ENCODE measurements at regions not wholly inside any gene's neighbourhood (a gene's known extent, or its start where the extent isn't known, plus 50 kb on each side); places are given as distances from the start of the nearest gene placed in this dataset.
"Not testable (repeated sequence)": the region's sequence is repeated elsewhere in the genome, so short reads cannot be mapped to it uniquely, and the experiment has no call there.

DNA sequence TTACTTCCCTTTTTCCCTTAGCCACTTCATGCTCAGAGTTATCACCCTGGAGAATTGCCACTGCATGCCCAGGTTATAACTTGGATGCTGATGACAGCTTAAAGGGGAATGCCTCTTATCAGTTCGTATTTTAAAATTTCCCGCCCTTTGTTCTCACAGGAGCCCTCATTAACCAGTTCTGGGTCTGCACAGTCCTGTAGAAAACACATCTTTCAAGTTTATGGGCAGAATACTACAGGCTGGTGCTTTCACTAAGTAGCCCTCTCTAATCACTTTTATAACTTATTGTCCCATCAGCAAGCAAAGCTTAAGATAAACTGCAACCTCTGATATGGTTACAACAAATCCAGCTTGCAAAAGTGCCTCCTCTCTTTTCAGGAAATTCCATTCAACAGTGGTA lies 587.3 kb upstream of the UBE2E2 start:
- no peak for DNase-seq

- no peak for DNase-seq
Measured at GRCh38 chr3:22617372-22617771, 585.8 kb upstream of the UBE2E2 start.

DNA sequence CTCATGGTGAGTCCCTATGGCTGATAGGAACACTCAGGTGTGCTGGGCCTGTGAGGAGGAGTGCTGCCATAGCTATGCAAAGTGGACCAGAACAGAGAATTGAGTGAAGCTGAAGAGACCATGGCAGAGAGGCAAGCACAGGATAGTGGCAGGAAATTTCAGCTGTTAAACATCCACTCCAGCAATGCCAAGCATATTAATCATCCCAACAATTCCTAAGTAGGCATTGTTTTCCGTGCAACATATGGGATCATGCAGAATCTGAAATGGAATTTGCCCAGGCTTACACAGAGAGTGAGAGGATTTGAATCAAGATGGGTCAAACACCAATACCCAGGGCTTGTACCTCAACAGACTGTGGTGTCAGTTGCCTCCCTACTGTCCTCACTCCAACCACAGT lies 582.6 kb upstream of the UBE2E2 start:
- no peak for DNase-seq

DNA sequence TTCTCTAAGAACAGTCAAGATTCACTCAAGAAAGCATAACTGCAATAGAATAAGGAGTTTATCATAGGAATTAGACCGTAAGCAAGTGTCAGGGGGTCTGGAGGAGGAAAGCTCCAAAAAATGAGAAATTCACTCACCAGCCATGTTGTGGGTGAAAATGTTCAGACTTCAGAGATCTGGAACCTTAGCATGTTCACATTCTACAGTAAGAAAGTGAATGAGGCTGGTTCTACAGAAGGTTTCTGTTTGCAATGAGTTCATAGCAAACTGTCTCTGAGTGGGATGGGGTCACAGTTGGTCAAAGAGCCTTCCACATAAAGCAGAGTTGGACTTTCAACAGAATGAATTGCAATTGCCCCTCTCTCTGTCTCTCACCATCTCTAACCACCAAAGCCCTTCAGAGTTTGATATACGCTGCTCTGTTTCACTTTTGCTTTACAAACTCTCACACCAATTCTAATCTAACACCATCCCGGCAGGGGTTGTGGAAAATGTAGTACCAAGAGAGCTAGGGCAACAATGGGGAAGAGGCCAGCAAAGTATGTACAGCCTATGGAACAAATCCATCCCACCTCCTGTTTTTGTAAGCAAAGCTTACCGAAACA lies 581.8 kb upstream of the UBE2E2 start:
- no peak for DNase-seq

GRCh38 chr3:22627993-22628499 lies 575.1 kb upstream of the UBE2E2 start:
- DNase-seq: no peak

DNA sequence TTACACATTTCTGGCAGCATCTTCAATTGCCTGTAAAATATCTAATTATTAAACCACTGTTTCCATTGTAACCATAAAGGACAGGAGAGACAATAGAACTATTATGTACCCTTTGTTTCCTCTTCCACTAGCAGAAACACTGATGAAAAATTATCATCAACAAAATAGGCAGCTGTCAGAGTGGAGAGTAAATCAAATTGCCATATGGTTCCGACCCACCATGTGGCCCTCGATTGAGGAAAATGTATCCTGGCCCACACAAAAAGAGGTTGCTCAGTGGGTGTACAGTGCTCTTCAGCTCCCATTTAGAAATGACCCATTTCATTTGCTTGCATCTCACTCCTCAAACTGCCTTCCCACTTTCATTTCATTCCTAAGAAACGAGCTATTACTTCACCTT lies 570.6 kb upstream of the UBE2E2 start:
- no peak for DNase-seq

- DNase-seq: peak; percentile 72 to 82 (median 76)
Measured at GRCh38 chr3:22634433-22634832, 568.7 kb upstream of the UBE2E2 start.

DNA sequence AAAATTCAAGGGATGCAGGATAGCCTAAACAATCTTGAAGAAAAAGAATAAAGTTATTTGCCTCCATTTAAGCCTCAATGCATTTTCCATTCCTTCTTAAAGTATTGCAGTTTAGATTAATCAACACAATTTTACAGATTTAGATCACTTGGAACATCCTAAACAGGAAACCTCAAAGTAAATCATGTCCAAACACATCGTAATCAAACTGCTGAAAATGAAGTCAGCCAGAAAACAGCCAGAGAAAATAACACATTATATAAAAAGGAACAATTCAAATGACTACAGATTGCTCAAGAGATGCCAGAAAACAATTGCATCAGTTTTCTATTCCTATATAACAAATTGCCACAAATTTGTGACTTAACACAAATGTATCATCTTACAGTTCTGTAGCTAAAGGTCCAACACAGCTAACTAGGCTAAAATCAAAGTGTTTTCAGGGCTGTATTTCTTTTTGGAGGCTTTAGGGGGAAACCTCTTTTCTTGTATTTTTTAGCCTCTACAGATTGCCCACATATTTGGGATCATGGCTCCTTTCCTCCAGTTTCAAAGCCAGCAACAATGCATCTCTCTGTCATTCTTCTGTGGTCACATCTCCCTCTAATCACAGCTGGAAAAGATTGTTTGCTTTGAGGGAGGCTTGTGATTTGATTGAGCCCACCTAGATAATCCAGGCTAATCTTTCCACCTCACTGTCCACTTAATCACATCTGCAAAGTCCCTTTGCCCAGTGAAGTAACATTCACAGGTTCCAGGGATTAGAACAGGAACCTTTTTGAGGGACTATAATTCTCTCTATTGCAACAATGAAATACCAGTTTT lies 543.3 kb upstream of the UBE2E2 start:
- DNase-seq: peak in 2 of 3 donors; percentile 1 to 7

DNA sequence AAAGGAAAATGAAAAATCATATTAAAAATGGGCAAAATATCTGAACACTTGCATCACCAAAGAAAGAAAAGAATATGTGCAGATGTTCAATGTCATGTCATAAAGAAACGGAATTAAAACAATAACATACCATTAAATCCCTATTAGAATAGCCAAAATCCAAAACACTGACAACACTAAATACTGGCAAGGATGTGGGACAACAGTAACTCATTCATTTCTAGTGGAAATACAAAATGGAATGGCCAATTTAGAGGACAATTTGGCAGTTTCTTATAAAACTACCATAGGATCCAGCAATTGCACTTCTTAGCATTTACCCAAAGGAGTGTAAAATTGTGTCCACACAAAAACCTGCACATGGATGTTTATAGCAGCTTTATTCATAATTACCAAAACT lies 542.5 kb upstream of the UBE2E2 start:
- DNase-seq: no peak

DNA sequence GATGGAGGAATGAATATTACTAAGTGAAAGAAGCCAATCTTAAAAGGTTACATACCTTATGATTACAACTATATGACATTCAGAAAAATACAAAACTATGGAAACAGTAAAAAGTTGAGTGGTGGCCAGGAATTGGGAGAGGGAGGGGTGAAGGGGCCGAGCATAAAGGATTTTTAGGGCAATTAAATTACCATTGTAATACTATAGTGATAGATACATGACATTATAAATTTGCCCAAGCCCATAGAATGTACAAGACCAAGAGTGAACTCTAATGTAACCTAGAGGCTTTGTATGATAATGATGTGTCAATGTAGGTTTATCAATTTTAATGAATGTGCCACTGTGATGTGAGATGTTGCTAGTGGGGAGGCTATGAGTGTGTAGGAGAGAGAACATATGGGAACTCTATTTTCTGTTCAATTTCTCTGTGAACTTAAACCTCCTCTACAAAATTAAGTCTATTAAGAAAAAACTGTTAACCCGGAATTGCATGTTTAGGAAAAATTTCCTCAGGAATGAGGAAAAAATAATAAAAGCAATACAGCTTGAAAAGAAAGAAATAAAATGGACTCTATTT lies 541.9 kb upstream of the UBE2E2 start:
- DNase-seq: no peak

GRCh38 chr3:22665528-22665927 lies 537.6 kb upstream of the UBE2E2 start:
- no peak for DNase-seq

DNA sequence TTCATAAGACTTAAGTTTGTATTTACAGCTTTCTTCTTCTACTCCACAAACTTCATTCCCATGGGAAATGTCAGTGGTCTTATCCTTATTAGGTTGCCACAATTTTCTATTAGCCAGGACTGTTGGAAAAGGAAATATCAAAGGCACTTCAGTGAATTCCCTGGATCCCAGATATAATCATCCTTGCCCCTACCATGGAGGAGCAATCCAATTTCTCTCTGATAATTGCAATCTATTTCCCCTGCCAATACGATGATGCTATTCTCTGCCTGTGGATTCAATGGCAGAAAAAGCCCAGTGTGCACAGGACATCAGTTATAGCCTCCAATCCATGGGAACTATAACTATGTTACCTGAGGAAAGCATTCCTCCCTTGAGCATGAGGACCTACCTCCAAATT lies 536.4 kb upstream of the UBE2E2 start:
- no peak for DNase-seq

- DNase-seq: peak in 1 of 3 donors; percentile 1
Measured at GRCh38 chr3:22671848-22672247, 531.3 kb upstream of the UBE2E2 start.

- no peak for DNase-seq
Measured at GRCh38 chr3:22684739-22685138, 518.4 kb upstream of the UBE2E2 start.

GRCh38 chr3:22685597-22685996 lies 517.5 kb upstream of the UBE2E2 start:
- DNase-seq: peak in 2 of 3 donors; percentile 25 to 26

DNA sequence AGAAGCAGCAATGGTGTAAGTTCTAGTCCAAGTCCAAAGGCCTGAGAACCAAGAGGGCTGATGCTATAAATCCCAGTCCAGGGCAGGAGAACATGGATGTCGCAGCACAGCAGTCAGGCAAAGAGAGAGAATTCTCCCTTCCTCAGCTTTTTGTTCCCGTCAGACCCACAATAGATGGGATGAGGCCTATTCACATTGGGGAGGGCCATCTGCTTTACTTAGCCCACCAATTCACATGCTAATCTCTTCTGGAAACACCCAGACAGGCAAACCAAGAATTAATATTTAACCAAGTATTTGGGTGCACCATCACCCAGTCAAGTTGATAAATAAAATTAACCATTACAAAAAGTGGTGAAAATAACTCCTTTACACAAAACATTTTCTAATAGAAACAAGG lies 511.7 kb upstream of the UBE2E2 start:
- DNase-seq: no peak

GRCh38 chr3:22691856-22692628 lies 511.1 kb upstream of the UBE2E2 start:
- DNase-seq: no peak

- DNase-seq: no peak
Measured at GRCh38 chr3:22700876-22701275, 502.3 kb upstream of the UBE2E2 start.

- DNase-seq: peak; percentile 47 to 62 (median 60)
Measured at GRCh38 chr3:22704166-22704565, 499.0 kb upstream of the UBE2E2 start.

DNA sequence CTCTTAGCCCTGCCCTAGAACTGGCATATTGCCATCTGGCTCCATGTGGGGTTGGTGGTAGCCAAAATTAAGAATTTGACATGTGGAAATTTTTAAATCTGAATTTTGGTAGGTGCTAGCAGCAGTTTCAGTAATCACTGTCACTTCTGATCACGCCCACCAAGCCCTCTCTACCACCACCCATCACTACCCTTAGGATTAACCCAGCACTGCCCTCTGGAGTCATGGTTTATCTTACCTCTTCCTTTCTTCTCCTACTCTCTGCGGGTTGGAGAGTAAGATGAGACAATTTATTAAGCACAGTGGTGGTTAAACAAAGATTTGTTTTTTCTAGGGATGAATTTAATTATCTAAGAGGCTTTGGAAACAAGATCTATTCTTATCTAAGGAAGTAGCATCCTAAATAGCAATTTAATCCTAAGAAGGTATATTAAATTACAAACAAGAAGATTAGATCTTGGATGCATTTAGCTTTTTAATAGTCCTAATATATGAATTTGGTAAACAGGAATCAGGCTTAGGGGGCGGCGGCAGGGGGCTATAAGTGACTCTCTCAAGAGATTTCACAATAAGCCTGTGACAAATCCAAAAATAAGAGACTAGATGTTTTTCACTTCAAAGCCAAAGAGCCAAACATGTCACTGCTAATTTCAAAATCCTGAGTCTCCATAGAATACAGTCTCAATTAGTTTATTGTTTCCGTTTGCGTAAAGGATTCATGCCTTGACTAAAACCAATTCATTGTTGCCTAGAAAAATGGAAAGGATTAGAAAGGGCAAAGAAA lies 498.4 kb upstream of the UBE2E2 start:
- peak in 1 of 3 donors; percentile 5 for DNase-seq

- DNase-seq: not testable (repeated sequence)
Measured at GRCh38 chr3:22706922-22707321, 496.2 kb upstream of the UBE2E2 start.

DNA sequence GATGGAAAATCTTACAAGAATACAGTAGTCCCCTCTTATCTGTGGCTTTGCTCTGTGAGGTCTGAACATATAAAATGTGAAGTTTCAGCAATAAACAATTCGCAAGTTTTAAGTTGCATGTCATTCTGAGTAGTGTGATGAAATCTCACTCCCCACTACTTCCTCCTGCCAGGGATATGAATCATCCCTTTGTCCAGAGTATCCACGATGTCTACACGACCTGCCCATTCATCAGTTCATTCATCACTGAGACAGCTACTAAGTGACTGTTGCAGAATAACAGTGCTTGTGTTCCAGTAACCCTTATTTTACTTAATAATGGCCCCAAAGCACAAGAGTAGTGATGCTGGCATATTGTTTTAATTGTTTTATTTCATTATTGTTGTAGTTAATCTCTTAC lies 489.2 kb upstream of the UBE2E2 start:
- DNase-seq: peak; percentile 80 to 93 (median 93)
